Right lobe of liver (tissue), 4 donors: ENCODE measurements at regions not wholly inside any gene's neighbourhood (a gene's known extent, or its start where the extent isn't known, plus 50 kb on each side); places are given as distances from the start of the nearest gene placed in this dataset.

ENCODE experiments used
- CTCF ChIP-seq, 4 donors: fragments of 200-600 bp in 3 of 4; fragments of 450-650 bp in 1 of 4; IDR thresholded peaks; one replicate each; pipeline versions ENCODE4 v1.5.1 to v1.8.0; 2016 to 2022; ENCODE audit warnings: antibody characterized with exemption in 4 of 4, mild to moderate bottlenecking in 2 of 4
- POLR2A ChIP-seq: fragments of 450-650 bp; IDR thresholded peaks from one replicate; pipeline ENCODE4 v1.6.1; 2017; ENCODE audit warnings: antibody characterized with exemption, mild to moderate bottlenecking
- donor health status: DM: no; HTN: no; CAD: no.
- donor health status: DM: no; HTN: no; CAD: no.
- donor health status: DM: no; HTN: yes; CAD: no.

- TF ChIP-seq POLR2A = no peak
- TF ChIP-seq CTCF (IDR thresholded peaks at IDR 0.05) = no peak
These were observed 129.8 kb upstream of the COL5A2 start for GRCh38 chr2:189309331-189309730.
